ENCODE measurements at regions not wholly inside any gene's neighbourhood (a gene's known extent, or its start where the extent isn't known, plus 50 kb on each side); places are given as distances from the start of the nearest gene placed in this dataset.

- H3K4me3 ChIP-seq (replicated peaks; ENCODE audit: low read depth, low read length): no peak overlapping the region
- no peaks in the 10 kb centered on the region for H3K36me3 ChIP-seq (ENCODE audit: control insufficient read depth, insufficient read depth, low read length)
- no peak for DNase-seq (ENCODE audit: extremely low read depth, insufficient read length)
- no peaks in the 10 kb centered on the region for H3K27me3 ChIP-seq (replicated peaks; ENCODE audit: control insufficient read depth, insufficient read depth, low read length)
- TF ChIP-seq CTCF (IDR thresholded peaks at IDR 0.05; ENCODE audit: insufficient read depth, low read length, poor library complexity, severe bottlenecking): no peak
Measured at GRCh38 chr10:59088912-59089573, 87.4 kb upstream of the PHYHIPL start.

- Histone ChIP-seq H3K36me3 (ENCODE audit: control insufficient read depth, insufficient read depth, low read length) (no peaks in the 10 kb centered on the region), H3K4me3 (replicated peaks; ENCODE audit: low read depth, low read length) (no peak overlapping the region), H3K27me3 (replicated peaks; ENCODE audit: control insufficient read depth, insufficient read depth, low read length) (no peaks in the 10 kb centered on the region)
- DNase-seq (ENCODE audit: extremely low read depth, insufficient read length): no peak
- TF ChIP-seq CTCF (IDR thresholded peaks at IDR 0.05; ENCODE audit: insufficient read depth, low read length, poor library complexity, severe bottlenecking): no peak
Measured at GRCh38 chr10:59090817-59091622, 85.4 kb upstream of the PHYHIPL start.

- no peak for DNase-seq (ENCODE audit: extremely low read depth, insufficient read length)
- no peak for TF ChIP-seq CTCF (IDR thresholded peaks at IDR 0.05; ENCODE audit: insufficient read depth, low read length, poor library complexity, severe bottlenecking)
- H3K27me3 ChIP-seq (replicated peaks; ENCODE audit: control insufficient read depth, insufficient read depth, low read length): no peaks in the 10 kb centered on the region
- H3K4me3 ChIP-seq (replicated peaks; ENCODE audit: low read depth, low read length): no peak overlapping the region
- no peaks in the 10 kb centered on the region for H3K36me3 ChIP-seq (ENCODE audit: control insufficient read depth, insufficient read depth, low read length)
Measured at GRCh38 chr10:59093461-59093860, 83.0 kb upstream of the PHYHIPL start.

GRCh38 chr10:59096631-59097030 is 79.8 kb upstream of the PHYHIPL start:
- no peak for TF ChIP-seq CTCF (IDR thresholded peaks at IDR 0.05; ENCODE audit: insufficient read depth, low read length, poor library complexity, severe bottlenecking)
- DNase-seq (ENCODE audit: extremely low read depth, insufficient read length): no peak

GRCh38 chr10:59098387-59098786 is 78.1 kb upstream of the PHYHIPL start:
- no peak for TF ChIP-seq CTCF (IDR thresholded peaks at IDR 0.05; ENCODE audit: insufficient read depth, low read length, poor library complexity, severe bottlenecking)

More at GRCh38 chr10:59096631-59097030, 79.8 kb upstream of the PHYHIPL start:
- no peaks in the 10 kb centered on the region for H3K36me3 ChIP-seq (ENCODE audit: control insufficient read depth, insufficient read depth, low read length)
- H3K4me3 ChIP-seq (replicated peaks; ENCODE audit: low read depth, low read length): no peak overlapping the region
- no peaks in the 10 kb centered on the region for H3K27me3 ChIP-seq (replicated peaks; ENCODE audit: control insufficient read depth, insufficient read depth, low read length)

More at GRCh38 chr10:59098387-59098786, 78.1 kb upstream of the PHYHIPL start:
- H3K36me3 ChIP-seq (ENCODE audit: control insufficient read depth, insufficient read depth, low read length): no peaks in the 10 kb centered on the region
- no peak for DNase-seq (ENCODE audit: extremely low read depth, insufficient read length)
- H3K27me3 ChIP-seq (replicated peaks; ENCODE audit: control insufficient read depth, insufficient read depth, low read length): no peaks in the 10 kb centered on the region
- H3K4me3 ChIP-seq (replicated peaks; ENCODE audit: low read depth, low read length): no peak overlapping the region

Data from GM06990 (cell line).